ENCODE measurements at regions not wholly inside any gene's neighbourhood (a gene's known extent, or its start where the extent isn't known, plus 50 kb on each side); places are given as distances from the start of the nearest gene placed in this dataset.

DNA sequence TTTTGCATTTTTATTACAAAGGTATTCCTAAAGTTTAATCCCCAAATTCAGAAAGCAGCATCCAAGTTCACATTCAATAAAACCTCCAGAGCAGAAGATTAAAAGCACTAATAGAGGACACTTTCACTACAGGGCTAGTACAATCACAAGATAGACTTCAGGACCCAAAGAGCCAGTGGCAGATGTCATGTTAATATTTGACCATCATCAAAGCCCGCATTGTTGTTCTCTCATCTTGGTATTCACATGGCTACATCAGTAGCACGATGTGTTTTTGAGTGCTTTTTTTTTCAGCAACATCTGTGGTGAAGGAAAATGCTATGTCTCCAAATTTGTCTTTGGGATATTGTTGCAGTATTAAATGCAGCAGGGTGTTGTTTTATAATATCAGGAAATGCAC, 134.3 kb downstream of the ARL4A start (continued):
- TF ChIP-seq, protein P1, sequence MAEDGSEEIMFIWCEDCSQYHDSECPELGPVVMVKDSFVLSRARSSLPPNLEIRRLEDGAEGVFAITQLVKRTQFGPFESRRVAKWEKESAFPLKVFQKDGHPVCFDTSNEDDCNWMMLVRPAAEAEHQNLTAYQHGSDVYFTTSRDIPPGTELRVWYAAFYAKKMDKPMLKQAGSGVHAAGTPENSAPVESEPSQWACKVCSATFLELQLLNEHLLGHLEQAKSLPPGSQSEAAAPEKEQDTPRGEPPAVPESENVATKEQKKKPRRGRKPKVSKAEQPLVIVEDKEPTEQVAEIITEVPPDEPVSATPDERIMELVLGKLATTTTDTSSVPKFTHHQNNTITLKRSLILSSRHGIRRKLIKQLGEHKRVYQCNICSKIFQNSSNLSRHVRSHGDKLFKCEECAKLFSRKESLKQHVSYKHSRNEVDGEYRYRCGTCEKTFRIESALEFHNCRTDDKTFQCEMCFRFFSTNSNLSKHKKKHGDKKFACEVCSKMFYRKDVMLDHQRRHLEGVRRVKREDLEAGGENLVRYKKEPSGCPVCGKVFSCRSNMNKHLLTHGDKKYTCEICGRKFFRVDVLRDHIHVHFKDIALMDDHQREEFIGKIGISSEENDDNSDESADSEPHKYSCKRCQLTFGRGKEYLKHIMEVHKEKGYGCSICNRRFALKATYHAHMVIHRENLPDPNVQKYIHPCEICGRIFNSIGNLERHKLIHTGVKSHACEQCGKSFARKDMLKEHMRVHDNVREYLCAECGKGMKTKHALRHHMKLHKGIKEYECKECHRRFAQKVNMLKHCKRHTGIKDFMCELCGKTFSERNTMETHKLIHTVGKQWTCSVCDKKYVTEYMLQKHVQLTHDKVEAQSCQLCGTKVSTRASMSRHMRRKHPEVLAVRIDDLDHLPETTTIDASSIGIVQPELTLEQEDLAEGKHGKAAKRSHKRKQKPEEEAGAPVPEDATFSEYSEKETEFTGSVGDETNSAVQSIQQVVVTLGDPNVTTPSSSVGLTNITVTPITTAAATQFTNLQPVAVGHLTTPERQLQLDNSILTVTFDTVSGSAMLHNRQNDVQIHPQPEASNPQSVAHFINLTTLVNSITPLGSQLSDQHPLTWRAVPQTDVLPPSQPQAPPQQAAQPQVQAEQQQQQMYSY (CRISPR knock-in tag; IDR thresholded peaks at IDR 0.05): no peak
- TF ChIP-seq, protein P2, sequence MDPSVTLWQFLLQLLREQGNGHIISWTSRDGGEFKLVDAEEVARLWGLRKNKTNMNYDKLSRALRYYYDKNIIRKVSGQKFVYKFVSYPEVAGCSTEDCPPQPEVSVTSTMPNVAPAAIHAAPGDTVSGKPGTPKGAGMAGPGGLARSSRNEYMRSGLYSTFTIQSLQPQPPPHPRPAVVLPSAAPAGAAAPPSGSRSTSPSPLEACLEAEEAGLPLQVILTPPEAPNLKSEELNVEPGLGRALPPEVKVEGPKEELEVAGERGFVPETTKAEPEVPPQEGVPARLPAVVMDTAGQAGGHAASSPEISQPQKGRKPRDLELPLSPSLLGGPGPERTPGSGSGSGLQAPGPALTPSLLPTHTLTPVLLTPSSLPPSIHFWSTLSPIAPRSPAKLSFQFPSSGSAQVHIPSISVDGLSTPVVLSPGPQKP (IDR thresholded peaks at IDR 0.05; ENCODE audit: low read depth, low read length): no peak
- TF ChIP-seq ZNF622 (IDR thresholded peaks at IDR 0.05) (no peak), YY1 (IDR thresholded peaks at IDR 0.05; ENCODE audit: low read depth, low read length) (no peak), LARP7 (IDR thresholded peaks at IDR 0.05) (no peak), NFXL1 (IDR thresholded peaks at IDR 0.05; ENCODE audit: borderline replicate concordance) (no peak)
- TF ChIP-seq, protein P3, sequence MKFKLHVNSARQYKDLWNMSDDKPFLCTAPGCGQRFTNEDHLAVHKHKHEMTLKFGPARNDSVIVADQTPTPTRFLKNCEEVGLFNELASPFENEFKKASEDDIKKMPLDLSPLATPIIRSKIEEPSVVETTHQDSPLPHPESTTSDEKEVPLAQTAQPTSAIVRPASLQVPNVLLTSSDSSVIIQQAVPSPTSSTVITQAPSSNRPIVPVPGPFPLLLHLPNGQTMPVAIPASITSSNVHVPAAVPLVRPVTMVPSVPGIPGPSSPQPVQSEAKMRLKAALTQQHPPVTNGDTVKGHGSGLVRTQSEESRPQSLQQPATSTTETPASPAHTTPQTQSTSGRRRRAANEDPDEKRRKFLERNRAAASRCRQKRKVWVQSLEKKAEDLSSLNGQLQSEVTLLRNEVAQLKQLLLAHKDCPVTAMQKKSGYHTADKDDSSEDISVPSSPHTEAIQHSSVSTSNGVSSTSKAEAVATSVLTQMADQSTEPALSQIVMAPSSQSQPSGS (IDR thresholded peaks at IDR 0.05; ENCODE audit: low read length): no peak

DNA sequence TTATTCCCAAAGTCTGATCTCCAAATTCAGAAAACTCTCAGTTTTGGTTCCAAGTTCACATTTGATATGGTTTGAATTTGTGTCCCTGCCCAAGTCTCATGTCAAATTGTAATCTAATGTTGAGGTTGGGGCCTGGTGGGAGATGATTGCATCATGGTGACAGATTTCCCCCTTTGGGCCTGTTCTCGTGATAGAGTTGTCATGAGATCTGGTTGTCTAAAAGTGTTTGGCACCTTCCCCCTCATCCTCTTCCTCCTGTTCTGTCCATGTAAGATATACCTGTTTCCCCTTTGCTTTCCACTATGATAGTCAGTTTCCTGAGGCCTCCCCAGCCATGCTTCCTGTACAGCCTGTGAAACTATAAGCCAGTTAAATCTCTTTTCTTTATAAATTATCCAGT, 138.6 kb downstream of the ARL4A start:
- POLR2A ChIA-PET: no interaction called here
- CTCF ChIA-PET: no interaction called here
- FAIRE-seq: no peak

More for the DNA sequence above, 138.6 kb downstream of the ARL4A start:
- in situ Hi-C loops (cut with MboI): no loop called here
- 0% methylated on average over 1 of the region's 1 CpG for WGBS (ENCODE audit: insufficient coverage, insufficient replicate concordance, low lambda C conversion rate, missing lambda C conversion rate)
- no peaks in the 10 kb centered on the region for H3K9me3 ChIP-seq (replicated peaks; ENCODE audit: control insufficient read depth, insufficient read depth, low read length)
- RAD21 ChIA-PET (ENCODE audit: unreplicated experiment): no interaction called here
- no peak overlapping the region for H3K27ac ChIP-seq (ENCODE audit: control insufficient read depth, insufficient read depth)
- no peaks in the 10 kb centered on the region for H3K27me3 ChIP-seq (replicated peaks in 1 of 2; ENCODE audit: control insufficient read depth in 2 of 2, insufficient read depth in 2 of 2, low read length in 1 of 2)
- no peak overlapping the region for H3K4me2 ChIP-seq (ENCODE audit: control insufficient read depth, insufficient read depth)
- intact Hi-C loops (cut with micrococcal nuclease; ENCODE audit: unreplicated experiment): no loop called here
- TF ChIP-seq KAT2A (conservative IDR thresholded peaks at IDR 0.05; ENCODE audit: control insufficient read depth, low read depth, low read length): no peak
- H4K20me1 ChIP-seq (ENCODE audit: control insufficient read depth, insufficient read depth): no peaks in the 10 kb centered on the region
- ATAC-seq (no peak), DNase-seq (ENCODE audit: low read depth, low spot score) (no peak)
- H2AFZ ChIP-seq (ENCODE audit: control insufficient read depth, low read depth, low read length): no peak overlapping the region
- H3K9ac ChIP-seq (ENCODE audit: control insufficient read depth, insufficient read depth, low read length): no peak overlapping the region
- H3K4me1 ChIP-seq (ENCODE audit: control insufficient read depth, insufficient read depth, low read length): no peaks in the 10 kb centered on the region
- H3K79me2 ChIP-seq (ENCODE audit: control insufficient read depth, insufficient read depth, low read length): no peaks in the 10 kb centered on the region
- SMC1A ChIA-PET (ENCODE audit: uncharacterized antibody, unreplicated experiment): no interaction called here
- H3K36me3 ChIP-seq (ENCODE audit: control insufficient read depth in 2 of 2, insufficient read depth in 2 of 2, low read length in 1 of 2): no peaks in the 10 kb centered on the region
- BruUV-seq (replicated peaks): no TSS peak
- no peak overlapping the region for H3K4me3 ChIP-seq

Data from GM12878 (cell line).